ENCODE measurements at regions not wholly inside any gene's neighbourhood (a gene's known extent, or its start where the extent isn't known, plus 50 kb on each side); places are given as distances from the start of the nearest gene placed in this dataset.

GRCh38 chr13:22777207-22777606, 403.6 kb upstream of the SGCG start:
- TF ChIP-seq CBFB (CRISPR knock-in tag; IDR thresholded peaks at IDR 0.05) = no peak
- TF ChIP-seq IRF1 (CRISPR knock-in tag; IDR thresholded peaks at IDR 0.05; ENCODE audit: borderline replicate concordance) = no peak
- no peak for TF ChIP-seq CTCF (IDR thresholded peaks at IDR 0.05 in 2 of 3, conservative IDR thresholded peaks at IDR 0.05 in 1 of 3; ENCODE audit: insufficient read depth in 2 of 3, low read depth in 1 of 3, low read length in 3 of 3)
- TF ChIP-seq SNRNP70 (optimal IDR thresholded peaks at IDR 0.05; ENCODE audit: low read depth, low read length) = no peak
- no peak for TF ChIP-seq RAD21 (CRISPR knock-in tag; conservative IDR thresholded peaks at IDR 0.05 in 1 of 2, IDR thresholded peaks at IDR 0.05 in 1 of 2)
- TF ChIP-seq CC2D1A (IDR thresholded peaks at IDR 0.05) = no peak
- no peak for TF ChIP-seq STAT5B (CRISPR knock-in tag; IDR thresholded peaks at IDR 0.05)
- no peak for TF ChIP-seq CHD4 (IDR thresholded peaks at IDR 0.05; ENCODE audit: insufficient read depth, insufficient replicate concordance, low read depth, low read length, poor library complexity, severe bottlenecking)
- no peak for TF ChIP-seq ELF4 (CRISPR knock-in tag; IDR thresholded peaks at IDR 0.05)
- TF ChIP-seq EP300 (IDR thresholded peaks at IDR 0.05; ENCODE audit: low read length) = no peak
- TF ChIP-seq NFYB (IDR thresholded peaks at IDR 0.05; ENCODE audit: extremely low read depth, insufficient read length) = no peak
- no peak for TF ChIP-seq GATA2 (CRISPR knock-in tag; IDR thresholded peaks at IDR 0.05)
- TF ChIP-seq CREB3 (tag; conservative IDR thresholded peaks at IDR 0.05; ENCODE audit: low read depth) = no peak
- TF ChIP-seq ELK1 (CRISPR knock-in tag; IDR thresholded peaks at IDR 0.05) = no peak
